T-cell (primary cell): ENCODE measurements at regions not wholly inside any gene's neighbourhood (a gene's known extent, or its start where the extent isn't known, plus 50 kb on each side); places are given as distances from the start of the nearest gene placed in this dataset.
"Not testable (repeated sequence)": the region's sequence is repeated elsewhere in the genome, so short reads cannot be mapped to it uniquely, and the experiment has no call there.

ENCODE experiments used
- ATAC-seq, 4 experiments: fragments of 200-7000 bp in 3 of 4; fragments of 150-1000 bp in 1 of 4; cut with Tn5 transposase; replicated peaks in 1 of 4; 1 replicate in 3 of 4; 2 replicates in 1 of 4; pipeline ENCODE4 v1.10.0; 2021; ENCODE audit warnings: moderate library complexity in 3 of 4, mild to moderate bottlenecking in 2 of 4, moderate number of reproducible peaks in 1 of 4
- CTCF ChIA-PET, 2 donors: fragments of 300-600 bp; sonication (Branson Sonifier 250); formaldehyde crosslinking; loops; one replicate each; lab custom pipeline; 2022; ENCODE audit warnings: antibody characterized with exemption in 2 of 2; lab: Charles Lee
- POLR2A ChIA-PET, 2 donors: fragments of 300-600 bp; sonication (Branson Sonifier 250); formaldehyde crosslinking; loops; one replicate each; lab custom pipeline; 2022; ENCODE audit warnings: antibody characterized with exemption in 2 of 2; lab: Charles Lee
- DNase-seq, 35 experiments: peaks; one replicate each; pipeline versions ENCODE4 v3.0.0 to v3.0.0-alpha.2; 2013 to 2023
- H3K27ac ChIP-seq: one replicate; pipeline ENCODE4 v1.5.1; 2013; ENCODE audit warnings: low read length
- H3K27me3 ChIP-seq, 2 experiments: replicated peaks in 1 of 2; 1 replicate in 1 of 2; 2 replicates in 1 of 2; pipeline versions ENCODE4 v1.6.1 to v1.7.0; 2013; ENCODE audit warnings: low read length in 1 of 2, mixed read lengths in 1 of 2; ENCODE audit not compliant: control insufficient read depth in 2 of 2, insufficient read depth in 2 of 2; ENCODE audit errors: extremely low read depth in 1 of 2
- H3K36me3 ChIP-seq, 2 donors: 1 replicate in 1 of 2; 2 replicates in 1 of 2; pipeline versions ENCODE4 v1.6.1 to v1.7.0; 2013; ENCODE audit warnings: low read length in 1 of 2; ENCODE audit not compliant: control insufficient read depth in 2 of 2, insufficient read depth in 1 of 2; ENCODE audit errors: extremely low read depth in 1 of 2
- H3K4me1 ChIP-seq, 2 experiments: 1 replicate in 1 of 2; 2 replicates in 1 of 2; pipeline versions ENCODE4 v1.6.1 to v1.7.0; 2013; ENCODE audit warnings: low read length in 2 of 2, mixed read lengths in 1 of 2; ENCODE audit not compliant: insufficient read depth in 2 of 2, control insufficient read depth in 1 of 2; ENCODE audit errors: extremely low read depth in 1 of 2
- H3K4me3 ChIP-seq, 2 donors: 1 replicate in 1 of 2; 2 replicates in 1 of 2; pipeline versions ENCODE4 v1.5.1 to v1.7.0; 2013; ENCODE audit warnings: mild to moderate bottlenecking in 2 of 2, low read length in 1 of 2, moderate library complexity in 1 of 2; ENCODE audit not compliant: control insufficient read depth in 1 of 2; ENCODE audit errors: extremely low read depth in 1 of 2
- H3K9me3 ChIP-seq: 2 replicates; pipeline ENCODE4 v1.7.0; 2013
- H3K27ac Mint-ChIP-seq, 2 donors: one replicate each; pipeline ENCODE4 v1.8.0; 2020 to 2021; ENCODE audit warnings: mild to moderate bottlenecking in 2 of 2, mixed read lengths in 2 of 2
- H3K27me3 Mint-ChIP-seq, 2 donors: one replicate each; pipeline ENCODE4 v1.8.0; 2021 to 2022; ENCODE audit warnings: mixed read lengths in 2 of 2
- H3K36me3 Mint-ChIP-seq: one replicate; pipeline ENCODE4 v1.8.0; 2021; ENCODE audit warnings: mixed read lengths
- H3K4me1 Mint-ChIP-seq, 3 donors: one replicate each; pipeline ENCODE4 v1.8.0; 2020 to 2022; ENCODE audit warnings: mixed read lengths in 3 of 3, mild to moderate bottlenecking in 1 of 3
- H3K4me3 Mint-ChIP-seq, 3 donors: one replicate each; pipeline ENCODE4 v1.8.0; 2020 to 2022; ENCODE audit warnings: mild to moderate bottlenecking in 3 of 3, mixed read lengths in 3 of 3, moderate library complexity in 3 of 3
- H3K9me3 Mint-ChIP-seq, 3 donors: one replicate each; pipeline ENCODE4 v1.8.0; 2020 to 2022; ENCODE audit warnings: mixed read lengths in 3 of 3
- WGBS: methylation state at CpG from one replicate; pipeline ENCODE4 v1.1.5; 2013; ENCODE audit warnings: missing lambda C conversion rate; ENCODE audit not compliant: insufficient coverage; 5-methylcytosine and 5-hydroxymethylcytosine counted together

- POLR2A ChIA-PET: interaction anchor here (0.5 to 0.6 kb wide), 2 partner anchors 92 to 860 kb away, joined by 4 to 5 read pairs; no protein-coding TSS in a partner anchor
- Histone ChIP-seq H3K9me3 (peaks cover 2% of the 10 kb centered on the region), H3K4me3 (no peak overlapping the region), H3K4me1 (no peaks in the 10 kb centered on the region), H3K36me3 (no peaks in the 10 kb centered on the region), H3K27me3 (peaks cover 0 to 6% of the 10 kb centered on the region in 2 experiments), H3K27ac (no peak overlapping the region)
- WGBS: 65% methylated on average over 5 of the region's 6 CpGs
- peaks cover 0 to 5% (median 4%) of the 10 kb centered on the region in 3 donors for H3K9me3 Mint-ChIP-seq
- CTCF ChIA-PET: interaction anchor here (0.6 kb wide), 2 partner anchors 15 to 140 kb away, joined by 4 read pairs; no protein-coding TSS in a partner anchor
- DNase-seq (no peak), ATAC-seq (no peak)
- peaks cover 14 to 17% of the 10 kb centered on the region in 2 donors for H3K27me3 Mint-ChIP-seq
- H3K36me3 Mint-ChIP-seq: peaks cover 2% of the 10 kb centered on the region
- H3K27ac Mint-ChIP-seq: no peak overlapping the region
- H3K4me1 Mint-ChIP-seq: no peaks in the 10 kb centered on the region
- no peak overlapping the region for H3K4me3 Mint-ChIP-seq
Measured at GRCh38 chr4:100913685-100914084, 395.9 kb upstream of the EMCN start.

GRCh38 chr4:100908540-100908939, 390.7 kb upstream of the EMCN start:
- Histone ChIP-seq H3K4me3 (no peak overlapping the region), H3K27ac (no peak overlapping the region), H3K4me1 (no peaks in the 10 kb centered on the region), H3K9me3 (no peaks in the 10 kb centered on the region), H3K27me3 (no peaks in the 10 kb centered on the region), H3K36me3 (no peaks in the 10 kb centered on the region)
- peaks cover 0 to 6% (median 0%) of the 10 kb centered on the region in 3 donors for H3K9me3 Mint-ChIP-seq
- ATAC-seq (no peak), DNase-seq (no peak)
- H3K4me1 Mint-ChIP-seq: peaks cover 0 to 3% (median 3%) of the 10 kb centered on the region in 3 donors
- ChIA-PET POLR2A (no interaction called here), CTCF (no interaction called here)
- no peak overlapping the region for H3K4me3 Mint-ChIP-seq
- no CpG with 5 or more reads among the region's 3 CpGs for WGBS
- H3K27ac Mint-ChIP-seq: no peak overlapping the region
- H3K27me3 Mint-ChIP-seq: no peaks in the 10 kb centered on the region
- no peaks in the 10 kb centered on the region for H3K36me3 Mint-ChIP-seq

- H3K36me3 ChIP-seq: no peaks in the 10 kb centered on the region
- peaks cover 0 to 3% (median 3%) of the 10 kb centered on the region in 3 donors for H3K4me1 Mint-ChIP-seq
- H3K9me3 ChIP-seq: no peaks in the 10 kb centered on the region
- H3K36me3 Mint-ChIP-seq: no peaks in the 10 kb centered on the region
- no peak overlapping the region for H3K27ac Mint-ChIP-seq
- peaks cover 4 to 6% of the 10 kb centered on the region in 2 donors for H3K27me3 Mint-ChIP-seq
- peaks cover 0 to 6% (median 0%) of the 10 kb centered on the region in 3 donors for H3K9me3 Mint-ChIP-seq
- no CpG with 5 or more reads among the region's 3 CpGs for WGBS
- CTCF ChIA-PET: no interaction called here
- H3K4me3 ChIP-seq: no peak overlapping the region
- DNase-seq (no peak), ATAC-seq (no peak)
- no peak overlapping the region for H3K27ac ChIP-seq
- POLR2A ChIA-PET: no interaction called here
- no peaks in the 10 kb centered on the region for H3K4me1 ChIP-seq
- H3K27me3 ChIP-seq: no peaks in the 10 kb centered on the region
- no peak overlapping the region for H3K4me3 Mint-ChIP-seq
Measured at GRCh38 chr4:100907465-100908454, 389.9 kb upstream of the EMCN start.

DNA sequence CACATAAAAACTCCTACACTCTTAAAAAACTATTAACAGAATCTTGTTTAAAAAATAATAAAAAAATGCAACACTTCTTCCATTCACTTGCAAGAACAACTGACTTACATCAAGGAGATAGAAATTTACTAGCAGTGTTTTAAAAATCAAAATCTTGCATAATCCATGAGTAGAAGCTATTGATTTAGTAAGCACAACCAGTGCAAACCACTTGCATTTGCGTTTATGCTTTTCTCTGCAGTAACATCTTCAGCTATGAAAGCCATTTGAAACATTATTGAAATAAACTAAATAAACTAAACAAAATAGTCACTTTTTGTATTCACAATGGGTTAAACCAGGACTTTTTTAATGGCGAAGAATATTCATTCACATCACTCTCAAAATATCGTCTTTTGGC, 389.2 kb upstream of the EMCN start:
- Mint-ChIP-seq H3K4me1 (peaks cover 0 to 3% (median 3%) of the 10 kb centered on the region in 3 donors), H3K9me3 (peaks cover 0 to 6% (median 0%) of the 10 kb centered on the region in 3 donors), H3K27ac (no peak overlapping the region), H3K4me3 (no peak overlapping the region), H3K36me3 (no peaks in the 10 kb centered on the region), H3K27me3 (peaks cover 4 to 6% of the 10 kb centered on the region in 2 donors)
- H3K27ac ChIP-seq: no peak overlapping the region
- no peaks in the 10 kb centered on the region for H3K4me1 ChIP-seq
- no peak for ATAC-seq
- no peak overlapping the region for H3K4me3 ChIP-seq
- H3K9me3 ChIP-seq: no peaks in the 10 kb centered on the region
- H3K36me3 ChIP-seq: no peaks in the 10 kb centered on the region
- POLR2A ChIA-PET: no interaction called here
- CTCF ChIA-PET: no interaction called here
- no peaks in the 10 kb centered on the region for H3K27me3 ChIP-seq
- no CpG with 5 or more reads among the region's 3 CpGs for WGBS
- DNase-seq: no peak

DNA sequence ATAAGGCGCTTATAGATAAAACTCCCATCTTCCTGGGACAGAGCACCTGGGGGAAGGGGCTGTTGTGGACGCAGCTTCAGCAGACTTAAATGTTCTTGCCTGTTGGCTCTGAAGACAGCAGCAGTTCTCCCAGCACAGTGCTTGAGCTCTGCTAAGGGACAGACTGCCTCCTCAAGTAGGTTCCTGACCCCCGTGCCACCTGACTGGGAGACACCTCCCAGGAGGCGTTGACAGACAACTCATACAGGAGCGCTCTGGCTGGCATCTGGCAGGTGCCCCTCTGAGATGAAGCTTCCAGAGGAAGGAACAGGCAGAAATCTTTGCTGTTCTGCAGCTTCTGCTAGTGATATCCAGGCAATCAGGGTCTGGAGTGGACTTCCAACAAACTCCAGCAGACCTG, 383.1 kb upstream of the EMCN start:
- H3K27ac Mint-ChIP-seq, H3K36me3 Mint-ChIP-seq, H3K27me3 ChIP-seq, H3K4me1 Mint-ChIP-seq, CTCF ChIA-PET, H3K4me3 ChIP-seq, DNase-seq, ATAC-seq, H3K27ac ChIP-seq, H3K4me3 Mint-ChIP-seq, H3K4me1 ChIP-seq, H3K9me3 ChIP-seq, H3K9me3 Mint-ChIP-seq, H3K36me3 ChIP-seq: not testable (repeated sequence)
- POLR2A ChIA-PET: interaction anchor here in 1 of 2 donors (0.8 kb wide), 1 partner anchor 437 kb away, joined by 3 read pairs; no protein-coding TSS in a partner anchor
- H3K27me3 Mint-ChIP-seq: peaks cover 8 to 11% of the 10 kb centered on the region in 2 donors
- 95% methylated on average over 5 of the region's 5 CpGs for WGBS

DNA sequence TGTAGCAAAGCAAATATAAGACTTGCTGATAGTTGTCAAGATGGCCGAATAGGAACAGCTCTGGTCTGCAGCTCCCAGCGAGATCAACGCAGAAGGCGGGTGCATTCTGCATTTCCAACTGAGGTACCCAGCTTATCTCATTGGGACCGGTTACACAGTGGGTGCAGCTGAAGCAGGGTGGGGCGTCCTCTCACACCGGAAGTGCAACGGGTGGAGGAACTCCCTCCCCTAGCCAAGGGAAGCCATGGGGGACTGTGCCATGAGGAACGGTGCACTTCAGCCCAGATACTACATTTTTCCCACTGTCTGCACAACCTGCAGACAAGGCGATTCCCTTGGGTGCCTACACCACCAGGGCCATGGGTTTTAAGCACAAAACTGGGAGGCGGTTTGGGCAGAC, 382.3 kb upstream of the EMCN start:
- WGBS: 96% methylated on average over 7 of the region's 11 CpGs
- POLR2A ChIA-PET: interaction anchor here (0.6 to 0.8 kb wide), 2 partner anchors 11 to 438 kb away, joined by 3 read pairs; no protein-coding TSS in a partner anchor

More for the DNA sequence above, 382.3 kb upstream of the EMCN start:
- H3K4me1 ChIP-seq: peaks cover 0 to 4% of the 10 kb centered on the region in 2 experiments
- ATAC-seq (no peak), DNase-seq (no peak)
- H3K36me3 Mint-ChIP-seq: no peaks in the 10 kb centered on the region
- H3K9me3 ChIP-seq: no peaks in the 10 kb centered on the region
- peaks cover 0 to 3% of the 10 kb centered on the region in 2 experiments for H3K27me3 ChIP-seq
- H3K36me3 ChIP-seq: no peaks in the 10 kb centered on the region
- no peak overlapping the region for H3K4me3 Mint-ChIP-seq
- H3K27ac ChIP-seq: no peak overlapping the region
- no peak overlapping the region for H3K27ac Mint-ChIP-seq
- H3K4me3 ChIP-seq: no peak overlapping the region
- no peaks in the 10 kb centered on the region for H3K9me3 Mint-ChIP-seq
- H3K4me1 Mint-ChIP-seq: peaks cover 12 to 13% (median 13%) of the 10 kb centered on the region in 3 donors
- H3K27me3 Mint-ChIP-seq: peaks cover 8 to 11% of the 10 kb centered on the region in 2 donors
- CTCF ChIA-PET: no interaction called here
